ENCODE measurements at regions not wholly inside any gene's neighbourhood (a gene's known extent, or its start where the extent isn't known, plus 50 kb on each side); places are given as distances from the start of the nearest gene placed in this dataset.
"Not testable (repeated sequence)": the region's sequence is repeated elsewhere in the genome, so short reads cannot be mapped to it uniquely, and the experiment has no call there.

GRCh38 chr4:126412310-126412709, 1097.6 kb downstream of the FAT4 start:
- H4K20me1 ChIP-seq (ENCODE audit: control insufficient read depth, insufficient read depth); RAD21 ChIA-PET (ENCODE audit: unreplicated experiment); H3K9ac ChIP-seq (ENCODE audit: control insufficient read depth, insufficient read depth, low read length); H3K4me2 ChIP-seq (ENCODE audit: control insufficient read depth, insufficient read depth); H2AFZ ChIP-seq (ENCODE audit: control insufficient read depth, low read depth, low read length); SMC1A ChIA-PET (ENCODE audit: uncharacterized antibody, unreplicated experiment); CTCF ChIA-PET; H3K9me3 ChIP-seq (replicated peaks; ENCODE audit: control insufficient read depth, insufficient read depth, low read length); H3K36me3 ChIP-seq (ENCODE audit: control insufficient read depth in 2 of 2, insufficient read depth in 2 of 2, low read length in 1 of 2); BruUV-seq (replicated peaks); H3K79me2 ChIP-seq (ENCODE audit: control insufficient read depth, insufficient read depth, low read length); H3K27me3 ChIP-seq (replicated peaks in 1 of 2; ENCODE audit: control insufficient read depth in 2 of 2, insufficient read depth in 2 of 2, low read length in 1 of 2); POLR2A ChIA-PET; in situ Hi-C loops (cut with MboI); ATAC-seq; H3K27ac ChIP-seq (ENCODE audit: control insufficient read depth, insufficient read depth); FAIRE-seq; H3K4me3 ChIP-seq; DNase-seq (ENCODE audit: low read depth, low spot score); H3K4me1 ChIP-seq (ENCODE audit: control insufficient read depth, insufficient read depth, low read length): not testable (repeated sequence)
- WGBS (ENCODE audit: insufficient coverage, insufficient replicate concordance, low lambda C conversion rate, missing lambda C conversion rate) = 31% methylated on average over 1 of the region's 1 CpG
- intact Hi-C loops (cut with micrococcal nuclease; ENCODE audit: unreplicated experiment) = loop anchor here (10.0 kb wide), 1 partner anchor 982 kb away; no protein-coding TSS in a partner anchor

DNA sequence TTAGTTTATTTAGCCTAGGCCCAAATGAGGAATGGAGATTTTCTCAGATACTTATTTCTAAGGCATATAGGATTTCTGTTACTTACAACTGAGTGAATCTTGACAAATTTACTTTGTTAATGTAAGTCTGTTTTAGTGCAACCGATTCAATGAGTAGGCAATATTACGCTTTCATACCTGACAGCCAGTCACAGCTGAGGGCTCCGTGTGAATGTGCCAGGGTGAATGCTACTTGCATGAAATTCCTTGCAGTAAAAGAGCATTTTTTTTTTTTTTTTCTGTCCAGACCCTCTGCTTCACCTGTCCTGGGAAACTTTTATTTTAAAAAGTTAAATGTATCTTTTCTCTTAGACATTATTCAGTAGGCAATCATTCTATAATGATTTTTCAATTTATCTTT, 1100.0 kb downstream of the FAT4 start:
- Histone ChIP-seq H3K27ac (ENCODE audit: control insufficient read depth, insufficient read depth) (no peak overlapping the region), H3K4me2 (ENCODE audit: control insufficient read depth, insufficient read depth) (no peak overlapping the region), H2AFZ (ENCODE audit: control insufficient read depth, low read depth, low read length) (no peak overlapping the region), H4K20me1 (ENCODE audit: control insufficient read depth, insufficient read depth) (no peaks in the 10 kb centered on the region), H3K9ac (ENCODE audit: control insufficient read depth, insufficient read depth, low read length) (no peak overlapping the region), H3K79me2 (ENCODE audit: control insufficient read depth, insufficient read depth, low read length) (no peaks in the 10 kb centered on the region), H3K9me3 (replicated peaks; ENCODE audit: control insufficient read depth, insufficient read depth, low read length) (no peaks in the 10 kb centered on the region), H3K4me3 (no peak overlapping the region), H3K4me1 (ENCODE audit: control insufficient read depth, insufficient read depth, low read length) (no peaks in the 10 kb centered on the region), H3K27me3 (replicated peaks in 1 of 2; ENCODE audit: control insufficient read depth in 2 of 2, insufficient read depth in 2 of 2, low read length in 1 of 2) (no peaks in the 10 kb centered on the region), H3K36me3 (ENCODE audit: control insufficient read depth in 2 of 2, insufficient read depth in 2 of 2, low read length in 1 of 2) (no peaks in the 10 kb centered on the region)
- RAD21 ChIA-PET (ENCODE audit: unreplicated experiment) = no interaction called here
- ATAC-seq (no peak), DNase-seq (ENCODE audit: low read depth, low spot score) (no peak), FAIRE-seq (no peak)
- CTCF ChIA-PET = interaction anchor here (0.6 to 0.8 kb wide), 2 partner anchors 9 to 1059 kb away, joined by 3 to 4 read pairs; no protein-coding TSS in a partner anchor
- POLR2A ChIA-PET = no interaction called here
- intact Hi-C loops (cut with micrococcal nuclease; ENCODE audit: unreplicated experiment) (loop anchor here (10.0 kb wide), 1 partner anchor 980 kb away; no protein-coding TSS in a partner anchor), in situ Hi-C loops (cut with MboI) (no loop called here)
- BruUV-seq (replicated peaks) = no TSS peak
- 56% methylated on average over 3 of the region's 3 CpGs for WGBS (ENCODE audit: insufficient coverage, insufficient replicate concordance, low lambda C conversion rate, missing lambda C conversion rate)
- SMC1A ChIA-PET (ENCODE audit: uncharacterized antibody, unreplicated experiment) = no interaction called here
- TF ChIP-seq ZNF24 (IDR thresholded peaks at IDR 0.05) (no peak), EP300 (IDR thresholded peaks at IDR 0.05; ENCODE audit: borderline replicate concordance in 1 of 2, control insufficient read depth in 1 of 2, low read depth in 2 of 2, low read length in 2 of 2) (no peak), TCF7 (IDR thresholded peaks at IDR 0.05; ENCODE audit: borderline replicate concordance) (no peak), SMAD5 (IDR thresholded peaks at IDR 0.05; ENCODE audit: low read depth) (no peak), CHD1 (IDR thresholded peaks at IDR 0.05; ENCODE audit: low read depth, low read length) (no peak), CREM (IDR thresholded peaks at IDR 0.05; ENCODE audit: low read depth) (no peak), SUPT20H (IDR thresholded peaks at IDR 0.05; ENCODE audit: borderline replicate concordance, control insufficient read depth, low read depth, low read length) (no peak), ESRRA (IDR thresholded peaks at IDR 0.05; ENCODE audit: low read length) (no peak), DPF2 (IDR thresholded peaks at IDR 0.05) (no peak)
- TF ChIP-seq, protein P1, sequence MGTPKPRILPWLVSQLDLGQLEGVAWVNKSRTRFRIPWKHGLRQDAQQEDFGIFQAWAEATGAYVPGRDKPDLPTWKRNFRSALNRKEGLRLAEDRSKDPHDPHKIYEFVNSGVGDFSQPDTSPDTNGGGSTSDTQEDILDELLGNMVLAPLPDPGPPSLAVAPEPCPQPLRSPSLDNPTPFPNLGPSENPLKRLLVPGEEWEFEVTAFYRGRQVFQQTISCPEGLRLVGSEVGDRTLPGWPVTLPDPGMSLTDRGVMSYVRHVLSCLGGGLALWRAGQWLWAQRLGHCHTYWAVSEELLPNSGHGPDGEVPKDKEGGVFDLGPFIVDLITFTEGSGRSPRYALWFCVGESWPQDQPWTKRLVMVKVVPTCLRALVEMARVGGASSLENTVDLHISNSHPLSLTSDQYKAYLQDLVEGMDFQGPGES (IDR thresholded peaks at IDR 0.05) = no peak
